HG02678 (cell line): ENCODE measurements at regions not wholly inside any gene's neighbourhood (a gene's known extent, or its start where the extent isn't known, plus 50 kb on each side); places are given as distances from the start of the nearest gene placed in this dataset.
"Not testable (repeated sequence)": the region's sequence is repeated elsewhere in the genome, so short reads cannot be mapped to it uniquely, and the experiment has no call there.

Source experiments
- ATAC-seq: cut with Tn5 transposase; IDR thresholded peaks from one replicate; pipeline ENCODE4 v1.9.1; 2021; ENCODE audit warnings: mild to moderate bottlenecking, moderate library complexity; ENCODE audit not compliant: unreplicated experiment

DNA sequence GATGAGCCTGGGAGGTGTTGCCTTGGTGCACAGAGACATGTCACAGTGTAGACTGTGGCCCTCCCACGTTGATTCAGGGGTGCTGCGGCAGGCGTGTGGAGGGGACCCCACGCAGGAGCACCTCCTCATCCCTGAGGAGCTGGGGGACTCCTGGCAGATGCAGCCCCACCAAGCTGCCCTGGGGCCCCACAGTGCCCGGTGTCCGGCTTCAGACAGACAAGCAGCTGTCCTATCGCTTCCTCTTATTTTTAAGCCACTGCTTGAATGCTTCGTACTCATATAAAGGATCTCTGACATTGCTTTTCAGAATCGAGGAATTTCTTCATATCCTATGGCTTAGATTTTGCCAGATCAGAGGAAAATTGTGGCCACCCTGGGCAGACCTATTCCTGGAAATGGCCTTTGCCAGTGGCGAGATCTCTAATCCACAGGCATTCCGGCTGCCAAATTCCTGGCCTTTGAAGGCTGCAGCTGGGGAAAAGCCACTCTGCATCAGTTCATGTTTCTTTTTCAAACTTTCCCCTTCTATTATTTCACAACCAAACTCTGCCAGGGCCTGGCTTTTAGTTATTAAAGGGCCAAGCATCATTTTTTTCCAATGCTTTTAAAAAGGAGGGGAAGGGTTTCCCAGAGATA, 337.0 kb downstream of the THBS2 start:
- no peak for ATAC-seq

DNA sequence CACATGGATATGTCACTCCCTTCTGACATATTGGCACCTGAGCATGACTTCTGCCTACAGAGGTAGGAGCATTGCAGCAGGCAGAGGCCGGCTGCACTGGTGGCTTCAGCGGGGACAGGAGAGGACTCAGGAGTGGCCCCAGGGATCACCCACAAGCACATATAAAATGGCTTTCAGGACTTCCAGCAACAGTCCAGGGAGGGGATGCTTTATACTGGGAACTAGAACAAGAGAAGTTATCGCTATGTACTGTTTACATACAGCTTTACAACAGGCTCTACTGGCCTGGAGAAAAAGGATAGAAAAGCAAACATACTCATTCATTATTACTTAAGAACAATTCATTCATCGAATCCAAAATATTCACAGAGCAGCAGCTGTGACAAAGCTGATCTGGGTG, 337.8 kb downstream of the THBS2 start:
- ATAC-seq, result no peak

- ATAC-seq, result no peak
These were observed 338.4 kb downstream of the THBS2 start for GRCh38 chr6:168915242-168915641.

- ATAC-seq, result no peak
These were observed 339.7 kb downstream of the THBS2 start for GRCh38 chr6:168913866-168914469.

- not testable (repeated sequence) for ATAC-seq
These were observed 340.3 kb downstream of the THBS2 start for GRCh38 chr6:168913231-168913865.

DNA sequence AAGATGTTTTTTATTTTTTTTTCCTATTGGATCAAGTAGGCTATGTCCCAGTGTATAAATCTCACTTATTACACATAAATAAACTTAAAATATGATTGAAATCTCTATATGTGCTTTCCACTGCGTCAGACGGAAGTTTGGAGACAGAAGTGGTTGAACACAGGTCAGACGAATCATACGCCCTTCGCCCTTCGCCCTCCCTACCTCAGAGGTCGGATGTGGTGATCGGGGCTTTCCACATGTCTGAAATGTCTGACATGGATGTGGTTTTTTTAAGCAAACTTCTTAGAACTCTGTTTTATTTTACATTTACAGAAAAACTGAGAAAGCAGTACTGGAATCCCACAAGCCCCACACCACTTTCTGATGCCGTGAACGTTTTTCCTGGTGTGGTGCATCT, 344.4 kb downstream of the THBS2 start:
- ATAC-seq, result no peak

DNA sequence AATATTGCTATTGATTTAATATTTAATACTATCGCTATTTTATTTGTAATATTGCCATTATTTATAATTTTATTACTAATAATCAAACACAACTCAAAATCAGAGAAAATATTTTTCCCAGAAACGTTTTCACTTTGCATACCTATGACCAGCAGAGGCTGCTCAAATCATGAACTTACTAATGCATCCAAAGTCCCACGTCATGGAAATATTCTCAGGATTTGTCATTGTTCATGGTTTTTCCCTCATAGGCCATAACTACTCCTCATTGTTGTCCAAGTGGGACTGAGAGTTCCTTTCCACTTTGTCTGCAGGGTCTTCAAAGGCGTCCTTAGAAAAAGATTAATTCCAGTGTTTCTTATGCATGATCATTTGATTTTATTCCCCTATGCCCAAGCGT, 344.8 kb downstream of the THBS2 start:
- no peak for ATAC-seq

DNA sequence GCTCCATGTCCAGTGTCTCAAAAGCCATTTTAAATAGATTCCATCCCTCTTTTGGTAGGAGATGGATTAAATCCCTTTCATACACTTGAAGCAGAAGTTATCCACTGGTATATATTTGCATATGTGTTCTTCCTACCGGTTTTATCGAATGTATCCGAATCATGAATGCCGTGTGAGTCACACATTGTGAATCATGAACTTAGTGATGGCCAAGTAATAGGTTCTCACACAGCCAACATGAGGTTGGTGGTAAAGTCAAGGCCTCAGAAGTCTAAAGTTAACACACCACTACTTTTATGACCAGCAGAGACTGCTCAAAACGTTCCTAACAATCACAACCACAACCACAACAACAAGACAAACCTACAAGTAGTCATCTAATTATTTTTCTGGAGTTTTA, 345.5 kb downstream of the THBS2 start:
- no peak for ATAC-seq

DNA sequence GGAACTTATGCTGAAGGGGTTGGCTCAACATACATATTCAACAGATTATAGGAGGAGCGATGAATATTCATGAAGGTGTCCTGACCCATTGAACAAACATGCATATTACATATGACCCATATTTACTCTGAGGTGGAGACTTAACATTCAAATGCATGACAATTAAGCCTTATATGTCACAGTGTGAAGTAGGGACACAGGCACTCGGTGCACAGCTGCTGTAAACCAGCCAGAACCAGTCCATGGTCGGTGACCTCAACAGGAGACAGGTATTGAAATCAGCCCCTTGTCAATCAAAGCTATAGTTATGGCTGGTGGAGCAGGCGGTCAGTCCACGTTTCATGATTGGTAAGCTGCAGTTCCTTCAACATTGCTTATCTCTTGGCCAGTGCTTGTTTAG, 347.3 kb downstream of the THBS2 start:
- no peak for ATAC-seq

GRCh38 chr6:168905451-168906090, 348.1 kb downstream of the THBS2 start:
- ATAC-seq, result no peak

DNA sequence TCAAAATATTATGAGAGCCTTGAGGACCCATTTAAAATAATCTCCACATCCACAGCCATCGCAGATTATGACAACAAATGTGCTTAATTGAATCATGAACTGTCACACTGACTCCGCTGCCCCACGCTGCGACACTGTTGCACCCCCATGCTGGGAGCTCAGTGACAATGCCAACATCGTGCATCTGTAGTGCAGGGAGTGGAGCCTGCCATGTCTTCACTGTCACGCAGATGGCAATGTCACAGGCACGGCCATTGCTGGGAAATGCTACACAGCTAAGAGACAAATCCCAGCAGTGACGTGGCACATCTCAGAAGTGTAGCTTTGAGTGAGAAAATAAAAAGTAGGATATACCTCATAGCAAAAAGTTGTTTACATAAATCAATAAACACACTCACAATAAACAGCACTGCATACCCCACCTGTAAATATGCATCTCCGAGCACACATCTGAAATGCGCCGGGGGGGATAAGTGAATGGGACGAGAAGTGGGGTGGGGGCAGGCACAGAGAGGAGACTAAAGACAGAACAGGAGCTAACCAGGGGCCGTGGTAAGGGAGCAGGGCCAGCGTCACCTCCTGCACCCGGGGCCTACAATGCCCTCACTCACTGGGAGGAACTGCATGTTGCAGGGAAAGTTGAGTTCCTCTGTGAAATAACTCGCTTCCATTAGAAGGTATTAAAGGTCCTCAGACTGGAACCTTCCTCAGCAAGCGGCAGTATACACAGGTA, 349.9 kb downstream of the THBS2 start:
- ATAC-seq, result no peak

DNA sequence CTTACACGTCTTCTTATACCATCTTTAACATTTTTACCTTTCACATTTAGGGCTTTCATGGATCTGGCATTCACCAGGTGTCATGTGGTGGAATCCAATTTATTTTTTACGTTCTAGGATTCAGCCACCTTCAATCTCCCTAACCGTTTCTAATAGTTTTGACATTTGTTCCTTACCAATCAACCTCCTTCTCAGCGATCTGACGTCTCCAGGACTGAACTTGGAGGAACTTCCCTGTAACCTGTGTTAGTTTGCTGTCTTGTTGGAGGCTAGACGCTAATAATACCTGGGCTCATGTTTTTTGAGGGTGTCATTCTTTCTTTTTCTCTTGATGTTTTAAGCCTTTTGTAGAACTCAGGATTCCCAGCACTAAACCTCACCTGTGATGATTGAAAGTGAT, 351.6 kb downstream of the THBS2 start:
- ATAC-seq, result no peak

GRCh38 chr6:168901076-168901475, 352.6 kb downstream of the THBS2 start:
- no peak for ATAC-seq

- no peak for ATAC-seq
These were observed 357.3 kb downstream of the THBS2 start for GRCh38 chr6:168896321-168896720.

DNA sequence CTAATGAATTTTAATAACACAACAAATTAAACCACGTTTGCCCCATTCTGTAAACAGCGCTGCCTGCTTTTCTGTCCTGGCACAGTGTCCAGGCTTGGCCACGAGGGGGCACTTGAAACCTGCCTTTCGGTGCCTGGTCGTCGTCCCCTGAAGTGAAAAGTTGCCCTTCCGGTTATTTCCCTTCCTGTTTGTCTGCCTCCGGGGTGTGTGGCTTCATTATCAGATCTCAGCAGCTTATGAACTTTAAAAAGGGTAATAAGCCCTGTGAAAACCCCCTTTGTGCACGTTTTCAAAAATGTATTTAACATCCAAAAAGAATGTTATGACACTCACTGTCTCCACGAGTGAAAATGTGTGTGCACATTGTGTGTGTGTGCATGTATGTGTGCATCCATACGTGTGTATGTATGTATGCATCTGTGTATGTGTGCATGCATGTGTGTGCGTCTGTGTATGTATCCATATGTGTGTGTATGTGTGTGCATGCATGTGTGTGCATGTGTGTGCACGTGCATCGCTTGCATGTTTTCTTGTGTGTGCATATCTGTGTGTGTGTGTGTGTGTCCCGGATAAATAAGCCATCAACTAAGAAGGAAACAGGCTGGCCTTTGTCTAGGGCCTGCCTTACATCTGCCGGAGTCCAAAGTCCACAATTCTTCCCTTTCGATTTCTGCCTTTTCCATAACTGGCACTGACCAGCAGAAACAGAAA, 358.4 kb downstream of the THBS2 start:
- ATAC-seq, result peak; percentile 99

DNA sequence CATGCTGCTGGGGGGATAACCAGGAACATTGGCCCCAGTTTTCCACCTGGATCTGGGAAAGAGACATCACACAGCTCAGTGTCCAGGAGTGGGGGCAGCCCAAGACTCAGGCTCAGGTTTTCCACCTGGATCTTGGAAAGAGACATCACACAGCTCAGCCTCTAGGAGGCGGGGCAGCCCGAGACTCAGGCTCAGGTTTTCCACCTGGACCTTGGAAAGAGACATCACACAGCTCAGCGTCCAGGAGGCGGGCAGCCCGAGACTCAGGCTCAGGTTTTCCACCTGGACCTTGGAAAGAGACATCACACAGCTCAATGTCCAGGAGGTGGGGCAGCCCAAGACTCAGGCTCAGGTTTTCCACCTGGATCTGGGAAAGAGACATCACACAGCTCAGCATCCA, 361.6 kb downstream of the THBS2 start:
- ATAC-seq, result no peak

- no peak for ATAC-seq
These were observed 362.7 kb downstream of the THBS2 start for GRCh38 chr6:168890981-168891365.

GRCh38 chr6:168890306-168890980, 363.2 kb downstream of the THBS2 start:
- ATAC-seq, result no peak

GRCh38 chr6:168888786-168889345, 364.8 kb downstream of the THBS2 start:
- ATAC-seq, result no peak

GRCh38 chr6:168888102-168888501, 365.5 kb downstream of the THBS2 start:
- ATAC-seq, result no peak
